GM19468 (cell line): ENCODE measurements at regions not wholly inside any gene's neighbourhood (a gene's known extent, or its start where the extent isn't known, plus 50 kb on each side); places are given as distances from the start of the nearest gene placed in this dataset.
"Not testable (repeated sequence)": the region's sequence is repeated elsewhere in the genome, so short reads cannot be mapped to it uniquely, and the experiment has no call there.

ENCODE experiments used
- ATAC-seq: cut with Tn5 transposase; IDR thresholded peaks from one replicate; pipeline ENCODE4 v1.9.1; 2021; ENCODE audit warnings: mild to moderate bottlenecking, moderate library complexity, moderate number of reproducible peaks; ENCODE audit not compliant: unreplicated experiment; ENCODE audit errors: extremely low read depth

GRCh38 chr7:149930374-149931068 lies 56.8 kb downstream of the ATP6V0E2 start:
- not testable (repeated sequence) for ATAC-seq

DNA sequence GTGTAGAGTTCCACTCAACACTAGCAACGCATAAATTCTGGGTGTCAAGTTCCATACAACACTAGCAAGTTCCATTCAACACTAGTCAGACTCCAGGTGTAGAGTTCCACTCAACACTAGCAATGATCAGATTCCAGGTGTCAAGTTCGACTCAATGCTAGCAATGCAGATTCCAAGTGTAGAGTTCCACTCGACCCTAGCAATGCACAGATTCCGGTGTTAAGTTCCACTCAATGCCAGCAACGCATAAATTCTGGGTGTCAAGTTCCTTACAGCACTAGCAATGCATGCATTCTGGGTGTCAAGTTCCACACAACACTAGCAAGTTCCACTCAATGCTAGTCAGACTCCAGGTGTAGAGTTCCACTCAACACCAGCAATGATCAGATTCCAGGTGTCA lies 60.0 kb downstream of the ATP6V0E2 start:
- ATAC-seq, result not testable (repeated sequence)

DNA sequence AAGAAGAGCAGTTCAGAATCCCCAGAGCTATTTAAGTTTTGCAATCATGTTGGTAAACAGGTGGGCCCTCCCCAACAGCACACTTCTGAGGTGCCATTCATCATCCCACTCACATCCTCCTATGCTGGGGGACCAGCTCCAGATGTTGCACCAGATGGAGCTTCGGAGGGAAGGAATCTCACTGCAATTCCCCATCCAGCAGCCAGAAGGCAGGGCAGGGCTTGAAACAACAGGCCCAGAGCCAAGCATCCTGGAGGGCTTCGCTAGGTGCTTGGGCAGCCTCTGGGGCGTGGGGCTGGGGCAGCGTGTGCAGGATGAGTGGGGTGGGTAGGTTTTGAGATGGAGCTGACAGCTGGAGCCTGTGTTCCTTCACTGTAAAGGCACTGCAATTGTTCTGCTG lies 73.6 kb downstream of the ATP6V0E2 start:
- not testable (repeated sequence) for ATAC-seq

DNA sequence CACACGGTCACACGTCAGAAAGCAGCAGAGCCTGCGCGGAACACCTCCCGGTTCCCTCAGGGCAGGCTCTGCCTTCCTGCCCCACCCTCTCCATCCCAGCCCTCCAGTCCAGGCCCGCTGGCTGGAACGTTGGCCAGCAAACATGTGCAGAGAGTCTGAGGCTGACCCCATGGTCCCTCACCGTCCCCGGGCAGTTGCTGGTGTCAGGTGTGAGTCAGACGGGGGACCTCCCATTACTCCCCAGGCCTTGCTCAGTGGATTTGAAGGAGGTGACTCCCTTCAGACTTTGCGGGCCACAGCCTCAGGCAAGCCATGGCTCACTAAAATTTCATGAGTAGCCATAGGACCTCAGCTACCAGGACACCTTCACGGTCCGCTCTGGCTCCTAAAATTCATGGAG lies 74.7 kb downstream of the ATP6V0E2 start:
- not testable (repeated sequence) for ATAC-seq

DNA sequence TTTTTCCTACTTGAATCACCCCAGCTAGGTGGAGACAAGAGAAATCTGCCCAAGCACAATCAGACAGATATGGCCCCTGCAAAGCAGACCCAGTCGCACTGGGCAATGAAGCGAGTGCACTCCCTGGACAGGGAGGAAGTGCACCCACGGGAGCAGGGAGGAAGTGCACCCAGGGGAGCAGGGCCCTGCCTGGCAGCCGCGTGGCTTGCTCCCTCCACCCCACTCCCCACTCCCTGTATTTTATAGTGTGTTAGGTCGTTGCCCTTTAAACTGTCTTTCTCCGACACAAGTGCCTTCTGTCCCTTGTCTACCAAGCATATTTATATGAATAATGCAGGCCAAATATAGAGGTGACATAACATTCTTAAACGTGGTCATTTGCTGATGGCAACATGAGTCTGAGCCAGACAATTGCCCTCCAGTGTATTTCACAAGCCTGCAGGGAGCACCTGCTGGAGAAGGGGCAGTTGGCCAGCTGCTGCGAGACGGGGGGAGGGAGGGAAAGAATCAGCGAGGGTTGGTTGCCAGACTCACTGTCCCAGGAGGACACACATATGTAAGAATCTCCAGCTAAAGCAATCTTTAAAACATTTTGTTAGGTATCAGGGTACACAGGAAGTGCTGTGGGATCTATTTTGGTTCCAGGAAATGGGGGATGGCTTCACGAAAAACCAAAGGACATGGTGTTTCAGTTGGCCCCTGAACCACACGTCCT lies 76.3 kb downstream of the ATP6V0E2 start:
- ATAC-seq, result not testable (repeated sequence)

- ATAC-seq, result not testable (repeated sequence)
Observed at GRCh38 chr7:149950578-149950924, 76.8 kb downstream of the ATP6V0E2 start.

- not testable (repeated sequence) for ATAC-seq
Observed at GRCh38 chr7:149951579-149951978, 77.8 kb downstream of the ATP6V0E2 start.

GRCh38 chr7:149958880-149959279 lies 85.1 kb downstream of the ATP6V0E2 start:
- not testable (repeated sequence) for ATAC-seq

DNA sequence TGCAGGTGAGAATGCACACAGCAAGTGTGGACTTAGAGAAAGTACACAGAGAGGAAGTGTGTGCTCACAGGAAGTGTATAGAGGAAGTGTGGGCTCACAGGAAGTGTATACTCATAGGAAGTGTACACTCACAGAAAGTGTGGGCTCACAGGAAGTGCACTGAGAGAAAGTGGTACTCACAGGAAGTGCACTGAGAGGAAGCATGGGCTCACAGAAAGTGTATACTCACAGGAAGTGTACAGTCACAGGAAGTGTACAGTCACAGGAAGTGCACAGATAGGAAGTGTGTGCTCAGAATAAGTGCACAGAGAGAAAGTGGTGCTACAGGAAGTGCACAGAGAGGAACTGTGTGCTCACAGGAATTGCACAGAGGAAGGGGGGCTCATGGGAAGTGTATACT lies 87.1 kb downstream of the ATP6V0E2 start:
- not testable (repeated sequence) for ATAC-seq

DNA sequence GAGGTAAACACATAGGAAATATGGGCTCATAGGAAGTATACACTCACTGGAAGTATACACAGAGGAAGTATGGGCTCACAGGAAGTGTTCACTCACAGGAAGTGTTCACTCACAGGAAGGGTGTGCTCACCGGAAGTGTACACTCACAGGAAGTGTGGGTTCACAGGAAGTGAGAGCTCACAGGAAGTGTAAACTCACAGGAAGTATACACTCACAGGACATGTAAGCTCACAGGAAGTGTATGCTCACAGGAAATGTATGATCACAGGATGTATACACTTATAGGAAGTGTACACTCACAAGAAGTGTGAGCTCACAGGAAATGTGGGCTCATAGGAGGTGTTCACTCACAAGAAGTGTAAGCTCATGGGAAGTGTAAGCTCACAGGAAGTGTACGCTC lies 88.1 kb downstream of the ATP6V0E2 start:
- ATAC-seq, result not testable (repeated sequence)

DNA sequence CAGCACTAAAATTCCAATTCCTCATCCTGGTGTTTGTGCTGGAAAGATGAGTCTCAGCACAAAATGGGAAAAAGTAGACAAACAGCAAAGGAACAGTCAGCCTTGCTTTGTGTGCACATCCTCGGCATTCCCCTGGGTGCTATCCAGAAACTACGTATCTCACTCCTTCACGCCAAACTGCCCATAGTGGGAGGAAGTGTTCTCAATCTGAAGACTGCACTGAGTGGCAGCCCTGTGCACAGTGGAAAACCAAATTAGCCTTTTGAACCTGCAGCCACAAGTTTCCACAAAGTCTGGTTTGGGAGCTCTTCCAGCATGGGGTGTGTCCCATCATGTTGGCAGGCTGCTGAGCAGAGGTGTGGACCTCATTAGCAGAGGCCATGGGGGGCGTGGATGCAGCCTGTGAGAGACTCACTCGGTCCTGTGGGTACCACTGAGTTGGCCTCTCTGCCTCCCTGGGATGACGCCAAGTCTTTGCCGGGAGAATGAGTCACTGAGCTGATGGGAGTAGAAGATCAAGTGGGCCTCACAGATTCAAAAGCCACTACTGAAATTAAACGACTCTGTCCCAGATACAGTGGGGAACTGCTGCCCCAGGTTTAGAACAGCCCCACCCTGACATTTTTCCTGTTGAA lies 89.0 kb downstream of the ATP6V0E2 start:
- not testable (repeated sequence) for ATAC-seq

GRCh38 chr7:149963985-149964384 lies 90.2 kb downstream of the ATP6V0E2 start:
- not testable (repeated sequence) for ATAC-seq

GRCh38 chr7:149966444-149966843 lies 92.7 kb downstream of the ATP6V0E2 start:
- not testable (repeated sequence) for ATAC-seq

DNA sequence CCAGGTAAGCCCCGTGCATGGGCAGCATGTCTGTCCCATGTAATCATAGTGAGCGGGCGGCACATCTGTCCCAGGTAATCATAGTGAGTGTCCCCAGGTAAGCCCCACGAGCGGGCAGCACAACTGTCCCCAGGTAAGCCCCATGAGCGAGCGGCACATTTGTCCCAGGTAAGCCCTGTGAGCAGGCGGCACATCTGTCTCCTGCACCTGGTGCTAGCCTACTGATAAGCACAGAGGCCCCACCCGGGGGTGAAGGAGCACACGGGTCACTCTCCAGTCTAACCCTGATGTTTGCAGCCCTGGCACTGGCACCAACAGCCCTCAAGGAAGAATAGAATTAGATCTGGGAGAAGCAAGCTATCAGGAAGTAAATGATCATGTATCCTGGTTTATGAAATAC lies 99.2 kb downstream of the ATP6V0E2 start:
- ATAC-seq, result not testable (repeated sequence)

GRCh38 chr7:149973681-149974080 lies 99.9 kb downstream of the ATP6V0E2 start:
- not testable (repeated sequence) for ATAC-seq

DNA sequence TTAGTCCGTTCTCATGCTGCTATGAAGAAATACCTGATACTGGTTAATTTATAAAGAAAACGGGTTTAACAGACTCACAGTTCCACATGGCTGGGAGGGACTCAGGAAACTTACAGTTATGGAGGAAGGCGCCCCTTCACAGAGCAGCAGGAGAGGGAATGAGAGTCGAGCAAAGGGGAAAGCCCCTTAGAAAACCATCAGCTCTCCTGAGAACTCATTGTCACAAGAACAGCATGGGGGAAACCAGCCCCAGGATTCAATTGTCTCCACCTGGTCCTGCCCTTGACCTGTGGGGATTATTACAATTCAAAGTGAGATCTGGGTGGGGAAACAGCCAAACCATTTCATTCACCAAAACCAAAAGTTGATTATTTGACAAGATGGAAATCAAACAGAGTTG lies 101.8 kb downstream of the ATP6V0E2 start:
- not testable (repeated sequence) for ATAC-seq

DNA sequence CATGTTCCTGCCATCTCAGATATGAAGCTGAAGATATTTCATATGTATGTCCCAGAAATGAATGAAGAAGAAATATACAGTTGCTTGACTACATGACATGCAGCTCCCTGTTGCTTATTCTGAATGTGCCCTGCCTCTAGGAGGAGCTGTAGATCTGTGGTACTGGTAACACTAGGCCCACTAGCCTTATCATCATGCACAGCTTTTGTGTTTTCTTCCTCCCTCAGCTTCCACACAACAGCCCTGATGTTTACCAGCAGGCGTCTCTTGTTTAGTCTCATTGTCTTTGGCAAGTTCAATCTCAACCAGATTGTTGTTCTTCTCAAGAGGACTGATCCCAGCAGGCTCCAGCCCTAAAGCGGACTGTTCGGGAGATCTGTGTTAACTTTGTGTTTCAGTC lies 104.8 kb downstream of the ATP6V0E2 start:
- ATAC-seq, result not testable (repeated sequence)

DNA sequence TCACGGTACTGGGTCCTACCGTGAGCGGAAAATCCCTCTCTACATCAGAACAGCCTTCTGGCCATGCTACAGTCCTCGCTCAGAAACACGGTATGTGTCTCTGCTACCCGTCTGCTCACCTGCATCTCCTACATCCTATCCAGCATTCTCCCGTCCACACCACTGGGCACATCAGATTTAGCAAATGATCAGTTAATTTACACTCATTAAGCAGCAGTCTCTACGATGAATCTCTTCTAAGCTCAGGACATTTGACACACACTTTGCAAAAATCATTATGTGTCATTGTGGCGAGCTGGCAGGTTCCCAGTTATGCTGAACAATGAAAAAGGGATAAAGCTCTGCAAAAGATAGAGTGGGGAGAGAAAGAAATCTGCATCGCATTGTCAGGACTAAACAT lies 105.2 kb downstream of the ATP6V0E2 start:
- ATAC-seq, result not testable (repeated sequence)

- not testable (repeated sequence) for ATAC-seq
Observed at GRCh38 chr7:149982537-149983112, 108.9 kb downstream of the ATP6V0E2 start.

DNA sequence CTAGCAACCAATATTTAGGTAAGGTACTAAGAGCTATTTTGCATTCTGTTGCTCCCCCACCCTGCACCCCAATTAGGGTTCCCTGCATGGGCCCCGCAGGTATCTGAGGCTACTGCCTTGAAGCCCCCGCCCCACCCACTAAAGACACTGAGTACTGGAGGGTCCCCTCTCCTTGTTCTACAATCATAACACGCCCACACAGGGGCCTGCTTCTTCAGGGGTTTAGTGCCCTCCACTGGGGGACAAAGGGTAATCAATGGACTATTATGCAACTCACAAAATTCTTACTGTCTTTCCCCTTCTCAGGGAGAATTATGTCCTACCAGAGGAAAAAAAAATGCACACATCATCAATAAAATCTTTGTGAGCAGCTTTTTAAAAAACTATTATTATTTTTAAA lies 113.1 kb downstream of the ATP6V0E2 start:
- ATAC-seq, result not testable (repeated sequence)
